UCSD-AML1 (cell line): ENCODE measurements at regions not wholly inside any gene's neighbourhood (a gene's known extent, or its start where the extent isn't known, plus 50 kb on each side); places are given as distances from the start of the nearest gene placed in this dataset.
A peak's percentile ranks its signal among the peaks of the same experiment; 100 is the strongest.
"Not testable (repeated sequence)": the region's sequence is repeated elsewhere in the genome, so short reads cannot be mapped to it uniquely, and the experiment has no call there.

ENCODE experiments used
- DNase-seq: peaks from one replicate; lab custom pipeline; 2025; ENCODE audit not compliant: unreplicated experiment; lab: John Stamatoyannopoulos, UW

DNA sequence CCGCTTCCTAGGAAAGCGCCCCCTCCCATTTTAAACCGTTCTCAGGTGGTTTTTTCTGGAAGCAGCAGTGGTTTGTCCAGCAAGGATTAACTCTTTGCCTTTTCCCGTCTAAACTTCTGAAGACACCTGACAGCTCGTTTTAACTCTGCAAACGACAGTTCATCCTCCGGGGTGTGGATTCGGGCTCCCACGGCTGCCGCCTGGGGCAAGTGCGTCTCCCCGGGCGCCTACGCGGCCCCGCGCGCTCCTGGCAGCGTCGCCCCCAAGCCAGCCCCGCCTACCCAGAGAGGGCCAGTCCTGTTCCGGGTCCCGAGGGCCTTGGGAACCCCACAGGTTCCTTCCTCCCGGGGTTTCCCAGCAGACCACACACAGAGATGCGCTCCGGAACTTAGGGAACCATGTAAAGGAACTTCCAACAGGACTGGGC is 54.4 kb downstream of the PRR18 start:
- peak; percentile 56 for DNase-seq

DNA sequence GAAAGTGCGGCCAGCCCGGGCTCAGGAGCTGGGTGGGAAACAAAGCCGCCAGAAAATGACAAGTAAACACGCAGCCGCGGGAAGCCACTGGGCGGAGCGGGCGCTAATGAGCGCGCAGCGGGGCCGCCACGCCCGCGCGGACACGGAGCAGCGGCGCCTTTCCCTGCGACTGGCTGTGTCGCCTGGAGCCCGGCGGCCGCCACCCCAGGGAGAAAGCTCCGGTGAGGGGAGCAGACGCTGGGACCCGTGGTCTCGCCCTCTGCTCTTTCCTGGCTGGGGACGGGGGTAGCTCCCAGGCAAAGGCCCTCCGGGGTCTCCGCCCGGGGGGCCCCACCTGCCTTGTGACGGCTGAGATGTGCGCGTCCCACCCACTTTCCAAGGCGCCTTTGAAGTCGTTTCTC is 54.9 kb downstream of the PRR18 start:
- DNase-seq, result peak; percentile 37

- DNase-seq, result no peak
These were observed 55.6 kb downstream of the PRR18 start for GRCh38 chr6:166252601-166253000.

DNA sequence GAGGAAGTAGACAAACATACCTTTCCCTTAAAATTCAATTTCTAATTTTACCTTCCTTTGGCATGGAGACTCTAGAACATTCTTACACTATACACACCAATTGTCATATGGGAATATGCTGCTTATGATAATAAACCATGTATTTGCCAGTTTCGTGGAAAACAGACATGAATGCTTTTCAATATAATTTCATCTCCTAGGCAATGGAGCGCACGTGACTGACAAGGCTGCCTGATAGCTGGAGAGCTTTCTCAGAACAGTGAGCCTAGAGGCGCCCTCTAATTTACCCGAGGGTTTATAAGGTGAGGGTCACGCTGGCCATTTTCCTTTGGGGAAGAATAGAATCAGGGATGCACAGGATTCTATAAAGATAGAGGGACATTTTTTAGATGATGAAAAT is 56.5 kb downstream of the PRR18 start:
- DNase-seq, result no peak

DNA sequence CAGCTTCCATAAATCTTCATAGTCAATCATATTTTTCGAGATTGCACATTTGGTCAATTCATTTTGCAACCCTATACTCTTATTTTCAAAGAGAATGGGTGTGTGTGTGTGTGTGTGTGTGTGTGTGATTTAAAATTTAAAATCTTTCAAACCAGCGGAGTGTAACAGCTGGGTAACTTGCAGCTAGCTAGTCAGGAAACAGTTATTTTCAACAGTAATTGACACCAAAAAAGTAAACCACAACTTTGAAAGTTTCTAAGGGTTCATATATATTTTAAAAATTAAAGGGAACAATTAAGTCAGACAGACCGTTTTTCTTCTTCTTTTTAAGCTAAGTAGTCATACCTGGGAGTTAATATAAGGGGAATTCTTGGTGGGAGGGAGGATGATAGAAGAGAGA is 57.0 kb downstream of the PRR18 start:
- no peak for DNase-seq

DNA sequence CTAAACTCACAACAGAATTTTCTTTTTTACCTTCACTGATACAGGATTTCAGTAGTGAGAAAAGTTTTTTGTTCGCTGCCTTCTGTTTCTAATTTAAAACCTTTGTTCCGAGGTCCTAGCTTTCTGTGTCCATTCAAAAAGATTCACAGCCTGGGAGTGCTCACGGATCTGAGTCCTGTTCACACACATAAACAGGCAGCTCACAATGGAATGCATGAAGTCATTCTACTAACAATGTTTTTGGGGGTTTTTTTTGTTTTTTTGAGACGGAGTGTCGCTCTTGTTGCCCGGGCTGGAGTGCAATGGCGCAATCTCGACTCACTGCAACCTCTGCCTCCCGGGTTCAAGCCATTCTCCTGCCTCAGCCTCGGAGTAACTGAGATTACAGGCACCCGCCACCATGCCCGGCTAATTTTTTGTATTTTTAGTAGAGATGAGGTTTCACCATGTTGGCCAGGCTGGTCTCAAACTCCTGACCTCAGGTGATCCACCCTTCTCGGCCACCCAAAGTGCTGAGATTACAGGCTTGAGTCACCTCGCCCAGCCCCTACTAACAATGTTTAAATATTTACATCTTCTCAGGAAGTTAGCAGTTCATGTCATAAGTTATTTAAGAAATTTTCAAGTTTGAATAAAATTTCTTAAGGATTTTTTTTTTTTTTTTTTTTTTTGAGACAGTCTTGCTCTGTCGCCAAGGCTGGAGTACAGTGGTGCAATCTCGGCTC is 59.0 kb downstream of the PRR18 start:
- DNase-seq, result not testable (repeated sequence)

DNA sequence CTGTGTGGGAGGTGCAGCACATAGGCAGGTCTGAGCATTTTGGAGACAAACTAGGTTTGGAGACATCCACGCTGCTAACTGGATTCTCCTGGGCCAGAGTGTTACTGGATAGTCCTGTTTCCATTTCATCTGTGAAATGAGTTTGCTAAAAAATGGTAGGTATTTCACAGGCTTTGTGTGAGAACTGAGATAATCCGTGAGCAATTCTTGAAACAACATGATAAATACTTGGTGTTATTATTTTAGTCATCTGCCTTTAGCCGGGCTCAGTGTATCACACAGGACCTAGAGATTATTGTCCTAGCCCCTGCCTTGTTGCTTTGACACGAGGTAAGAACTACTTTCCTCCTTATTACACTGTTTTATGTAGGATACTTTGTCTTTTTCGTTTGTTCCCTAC is 63.0 kb downstream of the PRR18 start:
- DNase-seq, result no peak

- DNase-seq, result no peak
These were observed 63.7 kb downstream of the PRR18 start for GRCh38 chr6:166244353-166245045.

- no peak for DNase-seq
These were observed 65.3 kb downstream of the PRR18 start for GRCh38 chr6:166242888-166243287.

DNA sequence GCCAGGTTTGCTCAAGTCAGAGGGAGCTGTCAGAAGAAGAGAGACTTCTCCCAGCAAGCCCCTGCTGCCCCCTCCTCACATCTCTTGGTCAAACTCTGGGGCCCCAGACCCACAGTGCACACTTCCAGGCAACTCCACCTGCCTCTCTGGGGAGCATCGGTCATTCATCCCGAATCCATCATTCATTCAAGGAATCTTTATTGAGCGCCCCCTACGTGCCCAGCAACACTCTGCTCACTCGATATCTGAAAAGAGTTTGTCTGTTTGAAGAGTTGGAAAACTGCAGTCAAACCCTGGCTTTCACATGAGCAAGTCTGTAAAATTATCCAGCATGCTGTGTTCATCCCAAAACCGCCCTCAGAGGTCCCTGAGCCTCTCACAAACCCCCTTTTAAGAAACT is 66.2 kb downstream of the PRR18 start:
- no peak for DNase-seq

- DNase-seq, result no peak
These were observed 67.3 kb downstream of the PRR18 start for GRCh38 chr6:166240889-166241288.

GRCh38 chr6:166237617-166238016 is 70.0 kb upstream of the TBXT start:
- DNase-seq, result no peak

DNA sequence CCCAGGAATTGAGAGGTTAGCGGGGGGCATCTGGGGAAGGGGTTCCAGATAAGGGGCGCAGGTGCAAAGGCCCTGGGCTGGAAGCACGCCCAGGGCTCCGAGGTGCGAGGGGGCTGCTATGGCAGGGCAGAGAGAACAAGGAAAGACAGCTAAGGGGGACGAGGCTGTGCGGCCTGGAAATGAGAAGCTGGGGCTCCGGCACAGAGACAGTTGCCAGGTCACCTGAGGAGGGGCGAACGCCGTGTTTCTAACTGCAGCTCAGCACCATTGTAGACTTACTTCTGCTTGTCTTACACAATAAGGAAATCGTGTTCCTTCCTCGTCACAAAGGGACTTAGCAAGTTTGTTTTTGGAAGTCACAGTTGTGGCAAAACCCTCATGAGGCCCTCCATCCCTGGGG is 68.9 kb upstream of the TBXT start:
- DNase-seq, result no peak

- DNase-seq, result no peak
These were observed 68.1 kb upstream of the TBXT start for GRCh38 chr6:166235666-166236292.

GRCh38 chr6:166231181-166231580 is 63.5 kb upstream of the TBXT start:
- DNase-seq, result not testable (repeated sequence)

- no peak for DNase-seq
These were observed 61.3 kb upstream of the TBXT start for GRCh38 chr6:166228839-166229528.

- no peak for DNase-seq
These were observed 60.8 kb upstream of the TBXT start for GRCh38 chr6:166228425-166228824.

DNA sequence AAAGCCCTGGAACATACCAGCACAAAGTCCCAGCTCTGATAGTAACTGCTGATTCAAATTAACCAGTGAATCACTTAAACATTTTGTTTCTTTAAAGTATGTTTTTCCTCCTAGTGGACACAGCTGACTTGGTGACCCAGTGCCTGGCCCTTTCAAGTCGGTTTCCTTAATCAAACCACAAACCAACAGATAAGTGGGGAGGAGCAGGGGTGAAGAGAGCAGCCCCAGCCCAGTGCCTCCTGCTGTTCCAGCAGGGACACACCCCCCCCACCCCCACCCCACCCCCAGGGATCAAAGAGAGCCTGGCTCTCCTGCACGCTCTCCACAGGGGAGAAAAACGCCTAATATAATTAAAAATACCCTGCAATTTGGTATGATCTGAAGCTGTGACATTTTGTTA is 55.4 kb upstream of the TBXT start:
- DNase-seq, result no peak

DNA sequence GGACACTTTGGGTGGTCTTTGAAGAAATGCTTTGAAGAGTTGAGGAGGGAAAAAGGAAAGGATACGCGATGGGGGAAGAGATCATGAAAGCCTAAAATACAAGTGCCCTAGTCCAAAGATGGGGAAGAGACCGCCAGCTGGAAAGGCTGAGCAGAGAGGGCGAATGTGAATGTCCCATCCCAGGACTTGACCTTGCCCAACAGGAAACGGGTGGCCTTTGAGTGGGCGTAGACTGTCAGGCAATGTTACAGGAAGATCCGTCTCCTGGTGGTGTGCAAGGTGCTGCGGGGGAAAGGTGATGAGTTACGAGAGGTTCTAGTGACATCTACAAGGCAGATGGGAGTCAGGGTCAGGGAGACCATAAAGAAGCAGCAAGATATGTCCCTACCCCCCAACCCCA is 55.0 kb upstream of the TBXT start:
- DNase-seq, result no peak

DNA sequence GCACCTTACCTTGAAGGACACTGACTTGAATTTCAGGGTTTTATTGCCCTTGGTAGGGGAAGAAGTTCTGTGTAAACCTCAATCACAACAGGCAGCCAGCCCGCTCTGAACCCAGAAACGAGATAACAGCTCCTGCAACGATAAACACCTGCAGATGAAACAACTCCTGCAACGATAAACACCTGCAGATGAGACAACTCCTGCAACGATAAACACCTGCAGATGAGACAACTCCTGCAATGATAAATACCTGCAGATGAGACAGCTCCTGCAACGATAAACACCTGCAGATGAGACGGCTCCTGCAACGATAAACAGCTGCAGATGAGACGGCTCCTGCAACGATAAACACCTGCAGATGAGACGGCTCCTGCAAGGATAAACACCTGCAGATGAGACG is 54.0 kb upstream of the TBXT start:
- no peak for DNase-seq

- DNase-seq, result no peak
These were observed 53.4 kb upstream of the TBXT start for GRCh38 chr6:166221040-166221439.
